ENCODE measurements at regions not wholly inside any gene's neighbourhood (a gene's known extent, or its start where the extent isn't known, plus 50 kb on each side); places are given as distances from the start of the nearest gene placed in this dataset.

DNA sequence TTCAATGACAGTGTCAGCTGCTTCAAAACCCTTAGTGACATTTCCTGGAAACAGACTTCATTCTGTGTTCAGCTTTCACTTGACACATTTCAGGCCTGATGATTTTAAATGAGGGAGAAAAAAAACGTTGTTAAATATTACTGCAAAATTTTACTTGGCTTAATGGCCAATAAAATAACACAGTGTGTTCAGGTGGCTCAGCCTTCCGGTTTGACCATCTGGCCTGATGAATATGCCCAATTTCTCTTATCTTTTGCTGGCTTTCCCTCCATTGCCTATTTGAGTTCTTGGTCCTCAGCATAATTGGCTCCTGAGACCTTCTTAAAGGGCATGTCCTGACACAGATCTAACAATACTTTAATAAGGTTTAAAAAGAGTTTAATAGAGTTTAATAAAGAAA, 462.4 kb downstream of the ADRA2A start:
- H4K20me1 ChIP-seq (ENCODE audit: control insufficient read depth, insufficient read depth), result no peaks in the 10 kb centered on the region; the same call in 1 of the 2 replicates
- no TSS peak for BruUV-seq (replicated peaks)
- ChIA-PET RAD21 (ENCODE audit: unreplicated experiment) (no interaction called here), POLR2A (no interaction called here), CTCF (no interaction called here), SMC1A (ENCODE audit: uncharacterized antibody, unreplicated experiment) (no interaction called here)
- H3K79me2 ChIP-seq (ENCODE audit: control insufficient read depth, insufficient read depth, low read length), result no peaks in the 10 kb centered on the region
- H3K27me3 ChIP-seq (replicated peaks in 1 of 2; ENCODE audit: control insufficient read depth in 2 of 2, insufficient read depth in 2 of 2, low read length in 1 of 2), result no peaks in the 10 kb centered on the region
- H2AFZ ChIP-seq (ENCODE audit: control insufficient read depth, low read depth, low read length), result no peak overlapping the region
- no peak overlapping the region for H3K27ac ChIP-seq (ENCODE audit: control insufficient read depth, insufficient read depth)
- no peak overlapping the region for H3K9ac ChIP-seq (ENCODE audit: control insufficient read depth, insufficient read depth, low read length)
- no peak for ATAC-seq
- FAIRE-seq, result no peak
- no peak overlapping the region for H3K4me2 ChIP-seq (ENCODE audit: control insufficient read depth, insufficient read depth)
- H3K9me3 ChIP-seq (replicated peaks; ENCODE audit: control insufficient read depth, insufficient read depth, low read length), result no peaks in the 10 kb centered on the region
- WGBS (ENCODE audit: insufficient coverage, insufficient replicate concordance, low lambda C conversion rate, missing lambda C conversion rate), result 13% methylated on average over 2 of the region's 2 CpGs
- no peaks in the 10 kb centered on the region for H3K36me3 ChIP-seq (ENCODE audit: control insufficient read depth in 2 of 2, insufficient read depth in 2 of 2, low read length in 1 of 2)
- no peak overlapping the region for H3K4me3 ChIP-seq
- TF ChIP-seq MTA2 (IDR thresholded peaks at IDR 0.05; ENCODE audit: low read depth) (no peak), SRF (IDR thresholded peaks at IDR 0.05; ENCODE audit: low read depth in 2 of 2, low read length in 2 of 2) (no peak), ATF7 (IDR thresholded peaks at IDR 0.05; ENCODE audit: low read depth) (no peak), NFYA (IDR thresholded peaks at IDR 0.05; ENCODE audit: borderline replicate concordance, low read depth, low read length) (no peak), GATAD2B (conservative IDR thresholded peaks at IDR 0.05; ENCODE audit: low read depth) (no peak), HDGF (IDR thresholded peaks at IDR 0.05) (no peak), RCOR1 (conservative IDR thresholded peaks at IDR 0.05; ENCODE audit: low read depth, low read length) (no peak)
- TF ChIP-seq, protein P1, sequence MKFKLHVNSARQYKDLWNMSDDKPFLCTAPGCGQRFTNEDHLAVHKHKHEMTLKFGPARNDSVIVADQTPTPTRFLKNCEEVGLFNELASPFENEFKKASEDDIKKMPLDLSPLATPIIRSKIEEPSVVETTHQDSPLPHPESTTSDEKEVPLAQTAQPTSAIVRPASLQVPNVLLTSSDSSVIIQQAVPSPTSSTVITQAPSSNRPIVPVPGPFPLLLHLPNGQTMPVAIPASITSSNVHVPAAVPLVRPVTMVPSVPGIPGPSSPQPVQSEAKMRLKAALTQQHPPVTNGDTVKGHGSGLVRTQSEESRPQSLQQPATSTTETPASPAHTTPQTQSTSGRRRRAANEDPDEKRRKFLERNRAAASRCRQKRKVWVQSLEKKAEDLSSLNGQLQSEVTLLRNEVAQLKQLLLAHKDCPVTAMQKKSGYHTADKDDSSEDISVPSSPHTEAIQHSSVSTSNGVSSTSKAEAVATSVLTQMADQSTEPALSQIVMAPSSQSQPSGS (IDR thresholded peaks at IDR 0.05; ENCODE audit: low read length), result no peak
- TF ChIP-seq, protein P2, sequence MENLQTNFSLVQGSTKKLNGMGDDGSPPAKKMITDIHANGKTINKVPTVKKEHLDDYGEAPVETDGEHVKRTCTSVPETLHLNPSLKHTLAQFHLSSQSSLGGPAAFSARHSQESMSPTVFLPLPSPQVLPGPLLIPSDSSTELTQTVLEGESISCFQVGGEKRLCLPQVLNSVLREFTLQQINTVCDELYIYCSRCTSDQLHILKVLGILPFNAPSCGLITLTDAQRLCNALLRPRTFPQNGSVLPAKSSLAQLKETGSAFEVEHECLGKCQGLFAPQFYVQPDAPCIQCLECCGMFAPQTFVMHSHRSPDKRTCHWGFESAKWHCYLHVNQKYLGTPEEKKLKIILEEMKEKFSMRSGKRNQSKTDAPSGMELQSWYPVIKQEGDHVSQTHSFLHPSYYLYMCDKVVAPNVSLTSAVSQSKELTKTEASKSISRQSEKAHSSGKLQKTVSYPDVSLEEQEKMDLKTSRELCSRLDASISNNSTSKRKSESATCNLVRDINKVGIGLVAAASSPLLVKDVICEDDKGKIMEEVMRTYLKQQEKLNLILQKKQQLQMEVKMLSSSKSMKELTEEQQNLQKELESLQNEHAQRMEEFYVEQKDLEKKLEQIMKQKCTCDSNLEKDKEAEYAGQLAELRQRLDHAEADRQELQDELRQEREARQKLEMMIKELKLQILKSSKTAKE (IDR thresholded peaks at IDR 0.05; ENCODE audit: low read depth, poor library complexity, severe bottlenecking), result no peak
- TF ChIP-seq, protein P3, sequence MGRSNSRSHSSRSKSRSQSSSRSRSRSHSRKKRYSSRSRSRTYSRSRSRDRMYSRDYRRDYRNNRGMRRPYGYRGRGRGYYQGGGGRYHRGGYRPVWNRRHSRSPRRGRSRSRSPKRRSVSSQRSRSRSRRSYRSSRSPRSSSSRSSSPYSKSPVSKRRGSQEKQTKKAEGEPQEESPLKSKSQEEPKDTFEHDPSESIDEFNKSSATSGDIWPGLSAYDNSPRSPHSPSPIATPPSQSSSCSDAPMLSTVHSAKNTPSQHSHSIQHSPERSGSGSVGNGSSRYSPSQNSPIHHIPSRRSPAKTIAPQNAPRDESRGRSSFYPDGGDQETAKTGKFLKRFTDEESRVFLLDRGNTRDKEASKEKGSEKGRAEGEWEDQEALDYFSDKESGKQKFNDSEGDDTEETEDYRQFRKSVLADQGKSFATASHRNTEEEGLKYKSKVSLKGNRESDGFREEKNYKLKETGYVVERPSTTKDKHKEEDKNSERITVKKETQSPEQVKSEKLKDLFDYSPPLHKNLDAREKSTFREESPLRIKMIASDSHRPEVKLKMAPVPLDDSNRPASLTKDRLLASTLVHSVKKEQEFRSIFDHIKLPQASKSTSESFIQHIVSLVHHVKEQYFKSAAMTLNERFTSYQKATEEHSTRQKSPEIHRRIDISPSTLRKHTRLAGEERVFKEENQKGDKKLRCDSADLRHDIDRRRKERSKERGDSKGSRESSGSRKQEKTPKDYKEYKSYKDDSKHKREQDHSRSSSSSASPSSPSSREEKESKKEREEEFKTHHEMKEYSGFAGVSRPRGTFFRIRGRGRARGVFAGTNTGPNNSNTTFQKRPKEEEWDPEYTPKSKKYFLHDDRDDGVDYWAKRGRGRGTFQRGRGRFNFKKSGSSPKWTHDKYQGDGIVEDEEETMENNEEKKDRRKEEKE (IDR thresholded peaks at IDR 0.05), result no peak
- intact Hi-C loops (cut with micrococcal nuclease; ENCODE audit: unreplicated experiment) (no loop called here), in situ Hi-C loops (cut with MboI) (no loop called here)
- no peak for DNase-seq (ENCODE audit: low read depth, low spot score)
- no peaks in the 10 kb centered on the region for H3K4me1 ChIP-seq (ENCODE audit: control insufficient read depth, insufficient read depth, low read length)
